GM12891 (cell line): ENCODE measurements at regions not wholly inside any gene's neighbourhood (a gene's known extent, or its start where the extent isn't known, plus 50 kb on each side); places are given as distances from the start of the nearest gene placed in this dataset.

Experiments used
- PAX5 ChIP-seq: IDR thresholded peaks from 2 replicates; pipeline ENCODE4 v1.6.1; 2011; ENCODE audit warnings: low read length, moderate library complexity, mild to moderate bottlenecking; ENCODE audit not compliant: insufficient read depth, severe bottlenecking
- POLR2A ChIP-seq: IDR thresholded peaks from 2 replicates; pipeline ENCODE4 v1.6.1; 2011; ENCODE audit warnings: low read depth, low read length, control low read depth
- POLR2AphosphoS5 ChIP-seq: IDR thresholded peaks from 2 replicates; pipeline ENCODE4 v1.6.1; 2011; ENCODE audit warnings: low read depth, low read length, control low read depth

DNA sequence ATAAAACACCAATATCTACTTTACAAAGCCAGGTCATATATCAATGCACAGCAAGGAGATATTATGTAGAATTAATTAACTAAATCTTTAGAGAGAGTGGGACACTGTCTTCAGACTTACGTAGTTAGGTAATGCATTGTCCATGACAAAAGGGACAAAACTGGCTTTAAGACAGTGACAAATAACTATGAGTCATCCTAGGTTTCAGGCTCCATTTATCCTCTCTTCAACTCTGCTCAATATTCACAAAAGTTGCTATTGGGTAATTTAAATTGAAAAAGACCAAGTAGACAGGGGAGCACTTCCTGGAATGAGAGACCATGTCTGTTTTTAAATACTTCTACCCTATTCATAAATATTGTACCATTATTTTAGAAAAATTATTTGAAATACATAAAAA is 464.5 kb downstream of the ARL4A start:
- TF ChIP-seq POLR2A (no peak), POLR2AphosphoS5 (no peak), PAX5 (no peak)
